Spleen (tissue), 7 donors: ENCODE measurements at regions not wholly inside any gene's neighbourhood (a gene's known extent, or its start where the extent isn't known, plus 50 kb on each side); places are given as distances from the start of the nearest gene placed in this dataset.

Experiments
- CTCF ChIP-seq, 11 experiments: fragments of 200-600 bp in 7 of 11; fragments of 450-650 bp in 4 of 11; sonication (generic) in 4 of 11; IDR thresholded peaks in 8 of 11; conservative IDR thresholded peaks in 3 of 11; 1 replicate in 7 of 11; 2 replicates in 4 of 11; pipeline versions ENCODE4 v1.4.0 to v1.8.0; 2016 to 2021; ENCODE audit warnings: antibody characterized with exemption in 11 of 11, inconsistent platforms in 4 of 11, mild to moderate bottlenecking in 1 of 11
- POLR2A ChIP-seq, 3 donors: fragments of 450-650 bp; IDR thresholded peaks; one replicate each; pipeline ENCODE4 v1.5.1; 2017; ENCODE audit warnings: antibody characterized with exemption in 3 of 3, mild to moderate bottlenecking in 1 of 3
- POLR2AphosphoS5 ChIP-seq, 3 donors: sonication (generic); formaldehyde crosslinking; IDR thresholded peaks; one replicate each; pipeline ENCODE4 v1.5.1; 2017; ENCODE audit warnings: antibody characterized with exemption in 3 of 3
- donor health status: DM: no; HTN: no; CAD: no; lungs with moderate emphysema.
- donor health status: DM: no; HTN: no; CAD: no.
- donor health status: DM: no; HTN: no; CAD: no.

- TF ChIP-seq CTCF (IDR thresholded peaks at IDR 0.05 in 8 of 11, conservative IDR thresholded peaks at IDR 0.05 in 3 of 11) (no peak), POLR2AphosphoS5 (IDR thresholded peaks at IDR 0.05) (no peak), POLR2A (IDR thresholded peaks at IDR 0.05) (no peak)
Observed at GRCh38 chr7:96397936-96398598, 76.2 kb upstream of the SLC25A13 start.
